Testis (tissue), 2 donors: ENCODE measurements at regions not wholly inside any gene's neighbourhood (a gene's known extent, or its start where the extent isn't known, plus 50 kb on each side); places are given as distances from the start of the nearest gene placed in this dataset.

Source experiments
- POLR2A ChIP-seq: fragments of 450-650 bp; IDR thresholded peaks from one replicate; pipeline ENCODE4 v1.6.1; 2017; ENCODE audit warnings: antibody characterized with exemption, mild to moderate bottlenecking, moderate library complexity
- TF ChIP-seq, protein P1 (sequence below), 3 experiments: fragments of 450-650 bp in 2 of 3; fragments of 200-600 bp in 1 of 3; sonication (generic) in 1 of 3; IDR thresholded peaks; one replicate each; pipeline ENCODE4 v1.5.1; 2016 to 2019; ENCODE audit warnings: antibody characterized with exemption in 3 of 3, mild to moderate bottlenecking in 2 of 3, moderate library complexity in 1 of 3

DNA sequence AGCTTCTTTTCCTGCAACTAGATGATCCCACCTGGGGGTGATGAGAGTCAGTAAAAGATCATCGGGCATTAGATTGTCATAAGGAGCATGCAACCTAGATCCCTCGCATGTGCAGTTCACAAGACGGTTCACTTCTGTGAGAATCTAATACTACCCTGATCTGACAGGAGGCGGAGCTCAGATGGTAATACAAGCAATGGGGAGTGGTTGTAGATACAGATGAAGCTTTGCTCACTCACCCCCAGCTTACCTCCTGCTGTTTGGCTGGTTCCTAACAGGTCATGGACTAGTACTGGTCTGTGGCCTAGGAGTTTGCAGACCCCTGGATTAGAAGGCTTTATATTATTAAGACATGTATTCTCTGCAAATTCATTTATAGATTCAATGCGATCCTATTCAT is 181.6 kb upstream of the MGMT start:
- TF ChIP-seq, protein P1, sequence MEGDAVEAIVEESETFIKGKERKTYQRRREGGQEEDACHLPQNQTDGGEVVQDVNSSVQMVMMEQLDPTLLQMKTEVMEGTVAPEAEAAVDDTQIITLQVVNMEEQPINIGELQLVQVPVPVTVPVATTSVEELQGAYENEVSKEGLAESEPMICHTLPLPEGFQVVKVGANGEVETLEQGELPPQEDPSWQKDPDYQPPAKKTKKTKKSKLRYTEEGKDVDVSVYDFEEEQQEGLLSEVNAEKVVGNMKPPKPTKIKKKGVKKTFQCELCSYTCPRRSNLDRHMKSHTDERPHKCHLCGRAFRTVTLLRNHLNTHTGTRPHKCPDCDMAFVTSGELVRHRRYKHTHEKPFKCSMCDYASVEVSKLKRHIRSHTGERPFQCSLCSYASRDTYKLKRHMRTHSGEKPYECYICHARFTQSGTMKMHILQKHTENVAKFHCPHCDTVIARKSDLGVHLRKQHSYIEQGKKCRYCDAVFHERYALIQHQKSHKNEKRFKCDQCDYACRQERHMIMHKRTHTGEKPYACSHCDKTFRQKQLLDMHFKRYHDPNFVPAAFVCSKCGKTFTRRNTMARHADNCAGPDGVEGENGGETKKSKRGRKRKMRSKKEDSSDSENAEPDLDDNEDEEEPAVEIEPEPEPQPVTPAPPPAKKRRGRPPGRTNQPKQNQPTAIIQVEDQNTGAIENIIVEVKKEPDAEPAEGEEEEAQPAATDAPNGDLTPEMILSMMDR (IDR thresholded peaks at IDR 0.05) = no peak
- TF ChIP-seq POLR2A = no peak
